Liver (tissue), 8 donors: ENCODE measurements at regions not wholly inside any gene's neighbourhood (a gene's known extent, or its start where the extent isn't known, plus 50 kb on each side); places are given as distances from the start of the nearest gene placed in this dataset.

Experiments
- DNase-seq: peaks from one replicate; pipeline ENCODE4 v3.0.0-alpha.2; 2017; ENCODE audit warnings: low spot score
- H3K27ac ChIP-seq, 2 donors: one replicate each; pipeline ENCODE4 v1.7.0; 2013; ENCODE audit warnings: inconsistent platforms in 2 of 2, low read length in 2 of 2, control low read depth in 1 of 2, low read depth in 1 of 2, mild to moderate bottlenecking in 1 of 2
- H3K27me3 ChIP-seq, 4 donors: one replicate each; pipeline versions ENCODE4 v1.6.1 to v1.7.0; 2013; ENCODE audit warnings: low read length in 3 of 4, inconsistent platforms in 1 of 4, mild to moderate bottlenecking in 1 of 4, moderate library complexity in 1 of 4; ENCODE audit not compliant: control insufficient read depth in 4 of 4, insufficient read depth in 4 of 4
- H3K36me3 ChIP-seq, 4 donors: one replicate each; pipeline versions ENCODE4 v1.6.1 to v1.7.0; 2013; ENCODE audit warnings: low read length in 3 of 4, mild to moderate bottlenecking in 3 of 4, low read depth in 1 of 4, moderate library complexity in 1 of 4; ENCODE audit not compliant: control insufficient read depth in 4 of 4, insufficient read depth in 3 of 4
- H3K4me1 ChIP-seq, 4 donors: one replicate each; pipeline versions ENCODE4 v1.6.1 to v1.7.0; 2013; ENCODE audit warnings: low read length in 3 of 4, mild to moderate bottlenecking in 3 of 4, moderate library complexity in 1 of 4; ENCODE audit not compliant: control insufficient read depth in 4 of 4, insufficient read depth in 4 of 4
- H3K4me3 ChIP-seq, 3 donors: one replicate each; pipeline versions ENCODE4 v1.6.1 to v1.7.0; 2013; ENCODE audit warnings: low read length in 3 of 3, control low read depth in 1 of 3, low read depth in 1 of 3, mild to moderate bottlenecking in 1 of 3
- H3K9ac ChIP-seq, 2 donors: one replicate each; pipeline ENCODE4 v1.7.0; 2013; ENCODE audit warnings: low read length in 2 of 2, mild to moderate bottlenecking in 2 of 2, moderate library complexity in 2 of 2, control low read depth in 1 of 2, low read depth in 1 of 2
- H3K9me3 ChIP-seq, 4 donors: one replicate each; pipeline versions ENCODE4 v1.6.1 to v1.7.0; 2013; ENCODE audit warnings: low read length in 3 of 4; ENCODE audit not compliant: control insufficient read depth in 4 of 4
- ATF3 ChIP-seq: IDR thresholded peaks from 2 replicates; pipeline ENCODE4 v1.6.1; 2016; ENCODE audit warnings: antibody characterized with exemption
- CTCF ChIP-seq: fragments of 150-350 bp; IDR thresholded peaks from 2 replicates; pipeline ENCODE4 v1.5.1; 2017; ENCODE audit warnings: improper control_type of control experiment, low read depth, low read length; ENCODE audit not compliant: missing input control
- EGR1 ChIP-seq, 2 donors: IDR thresholded peaks; 2 replicates each; pipeline ENCODE4 v1.6.1; 2016 to 2018; ENCODE audit warnings: antibody characterized with exemption in 2 of 2, low read depth in 2 of 2
- FOXA1 ChIP-seq: IDR thresholded peaks from 2 replicates; pipeline ENCODE4 v1.6.1; 2016; ENCODE audit warnings: antibody characterized with exemption
- FOXA2 ChIP-seq: IDR thresholded peaks from 2 replicates; pipeline ENCODE4 v1.6.1; 2016; ENCODE audit warnings: antibody characterized with exemption
- GABPA ChIP-seq, 2 donors: IDR thresholded peaks in 1 of 2; conservative IDR thresholded peaks in 1 of 2; 2 replicates each; pipeline ENCODE4 v1.6.1; 2016; ENCODE audit warnings: antibody characterized with exemption in 2 of 2, mild to moderate bottlenecking in 1 of 2, moderate library complexity in 1 of 2
- HNF4A ChIP-seq, 2 donors: conservative IDR thresholded peaks; 2 replicates each; pipeline ENCODE4 v1.6.1; 2016; ENCODE audit warnings: antibody characterized with exemption in 2 of 2, mild to moderate bottlenecking in 2 of 2
- HNF4G ChIP-seq: IDR thresholded peaks from 2 replicates; pipeline ENCODE4 v1.6.1; 2016; ENCODE audit warnings: antibody characterized with exemption
- JUND ChIP-seq, 2 donors: IDR thresholded peaks; 2 replicates each; pipeline ENCODE4 v1.6.1; 2016; ENCODE audit warnings: antibody characterized with exemption in 2 of 2
- MAX ChIP-seq: IDR thresholded peaks from 2 replicates; pipeline ENCODE4 v1.6.1; 2016; ENCODE audit warnings: antibody characterized with exemption
- NR2F2 ChIP-seq: IDR thresholded peaks from 2 replicates; pipeline ENCODE4 v1.6.1; 2016; ENCODE audit warnings: antibody characterized with exemption
- RAD21 ChIP-seq, 2 donors: IDR thresholded peaks; 2 replicates each; pipeline ENCODE4 v1.6.1; 2016; ENCODE audit warnings: antibody characterized with exemption in 2 of 2, mild to moderate bottlenecking in 2 of 2
- REST ChIP-seq: IDR thresholded peaks from 2 replicates; pipeline ENCODE4 v1.6.1; 2016; ENCODE audit warnings: antibody characterized with exemption, mild to moderate bottlenecking
- RXRA ChIP-seq, 2 donors: IDR thresholded peaks; 2 replicates each; pipeline ENCODE4 v1.6.1; 2017 to 2018; ENCODE audit warnings: antibody characterized with exemption in 2 of 2, mild to moderate bottlenecking in 1 of 2
- SP1 ChIP-seq: IDR thresholded peaks from 2 replicates; pipeline ENCODE4 v1.6.1; 2018; ENCODE audit warnings: antibody characterized with exemption, mild to moderate bottlenecking
- TAF1 ChIP-seq: conservative IDR thresholded peaks from 2 replicates; pipeline ENCODE4 v1.6.1; 2016; ENCODE audit warnings: antibody characterized with exemption, mild to moderate bottlenecking
- YY1 ChIP-seq: IDR thresholded peaks from 2 replicates; pipeline ENCODE4 v1.6.1; 2016; ENCODE audit warnings: antibody characterized with exemption, mild to moderate bottlenecking
- ZBTB33 ChIP-seq: IDR thresholded peaks from 2 replicates; pipeline ENCODE4 v1.6.1; 2016; ENCODE audit warnings: antibody characterized with exemption
- WGBS: extraction: QIAGEN DNeasy Blood & Tissue Kit; methylation state at CpG from one replicate; pipeline ENCODE4 v1.1.7; 2013; 5-methylcytosine and 5-hydroxymethylcytosine counted together
- donor health status: healthy.
- donor health status: healthy.
- donor health status: healthy.
- donor health status: healthy.
- donor health status: healthy.

- H3K9ac ChIP-seq = no peak overlapping the region
- H3K4me3 ChIP-seq = no peak overlapping the region
- H3K36me3 ChIP-seq = no peaks in the 10 kb centered on the region
- H3K27ac ChIP-seq = no peak overlapping the region
- TF ChIP-seq HNF4A (conservative IDR thresholded peaks at IDR 0.05) = no peak
- TF ChIP-seq RXRA (IDR thresholded peaks at IDR 0.05) = no peak
- no peak for TF ChIP-seq JUND (IDR thresholded peaks at IDR 0.05)
- no peak for TF ChIP-seq ZBTB33
- no peak for TF ChIP-seq EGR1 (IDR thresholded peaks at IDR 0.05; ENCODE audit: low read depth in 2 of 2)
- no peak for TF ChIP-seq CTCF
- TF ChIP-seq RAD21 (IDR thresholded peaks at IDR 0.05) = no peak
- TF ChIP-seq SP1 = no peak
- TF ChIP-seq NR2F2 = no peak
- TF ChIP-seq REST = no peak
- no peak for TF ChIP-seq ATF3
- no peak for TF ChIP-seq HNF4G
- no peak for TF ChIP-seq YY1
- no peak for TF ChIP-seq FOXA2
- TF ChIP-seq FOXA1 = no peak
- TF ChIP-seq MAX = no peak
- TF ChIP-seq GABPA (IDR thresholded peaks at IDR 0.05 in 1 of 2, conservative IDR thresholded peaks at IDR 0.05 in 1 of 2) = no peak
- no peaks in the 10 kb centered on the region for H3K27me3 ChIP-seq
- no peaks in the 10 kb centered on the region for H3K9me3 ChIP-seq
- H3K4me1 ChIP-seq = no peaks in the 10 kb centered on the region
- DNase-seq = no peak
Measured at GRCh38 chr6:19417713-19418112, 419.5 kb upstream of the ID4 start.

GRCh38 chr6:19424853-19425252, 412.3 kb upstream of the ID4 start:
- Histone ChIP-seq H3K27ac (no peak overlapping the region), H3K9me3 (no peaks in the 10 kb centered on the region), H3K4me1 (no peaks in the 10 kb centered on the region), H3K4me3 (no peak overlapping the region), H3K36me3 (no peaks in the 10 kb centered on the region), H3K27me3 (no peaks in the 10 kb centered on the region), H3K9ac (no peak overlapping the region)
- 79% methylated on average over 2 of the region's 2 CpGs for WGBS
- DNase-seq = no peak
- TF ChIP-seq FOXA1 (no peak), EGR1 (IDR thresholded peaks at IDR 0.05; ENCODE audit: low read depth in 2 of 2) (no peak), GABPA (IDR thresholded peaks at IDR 0.05 in 1 of 2, conservative IDR thresholded peaks at IDR 0.05 in 1 of 2) (no peak), REST (no peak), SP1 (no peak), JUND (IDR thresholded peaks at IDR 0.05) (no peak), NR2F2 (no peak), ZBTB33 (no peak), FOXA2 (no peak), YY1 (no peak), HNF4A (conservative IDR thresholded peaks at IDR 0.05) (no peak), MAX (no peak), RXRA (IDR thresholded peaks at IDR 0.05) (no peak), RAD21 (IDR thresholded peaks at IDR 0.05) (no peak), HNF4G (no peak), TAF1 (no peak)
